H9 (cell line): ENCODE measurements at regions not wholly inside any gene's neighbourhood (a gene's known extent, or its start where the extent isn't known, plus 50 kb on each side); places are given as distances from the start of the nearest gene placed in this dataset.

Experiments used
- DNase-seq: peaks from one replicate; pipeline ENCODE4 v3.0.0-alpha.2; 2017
- H2AFZ ChIP-seq: one replicate; pipeline ENCODE4 v1.6.1; 2013; ENCODE audit warnings: mild to moderate bottlenecking, low read length, control low read depth, moderate library complexity
- H2AK5ac ChIP-seq: 2 replicates; pipeline ENCODE4 v1.6.1; 2013; ENCODE audit warnings: low read length, control low read depth, mixed read lengths; ENCODE audit not compliant: insufficient read length
- H2BK120ac ChIP-seq: one replicate; pipeline ENCODE4 v1.6.1; 2013; ENCODE audit warnings: low read depth, mild to moderate bottlenecking, low read length, control low read depth, inconsistent platforms; ENCODE audit not compliant: poor library complexity, severe bottlenecking
- H2BK12ac ChIP-seq: 2 replicates; pipeline ENCODE4 v1.6.1; 2013; ENCODE audit warnings: low read length, control low read depth, mixed read lengths, low read depth; ENCODE audit not compliant: insufficient read length
- H2BK15ac ChIP-seq: 2 replicates; pipeline ENCODE4 v1.6.1; 2013; ENCODE audit warnings: low read depth, low read length, control low read depth
- H2BK20ac ChIP-seq: one replicate; pipeline ENCODE4 v1.6.1; 2013; ENCODE audit warnings: low read depth, mild to moderate bottlenecking, low read length, control low read depth, inconsistent platforms; ENCODE audit not compliant: poor library complexity, severe bottlenecking
- H2BK5ac ChIP-seq: 2 replicates; pipeline ENCODE4 v1.6.1; 2013; ENCODE audit warnings: low read length, control low read depth, mixed read lengths; ENCODE audit not compliant: insufficient read length
- H3K14ac ChIP-seq: 2 replicates; pipeline ENCODE4 v1.6.1; 2013; ENCODE audit warnings: low read length, control low read depth; ENCODE audit not compliant: insufficient read depth
- H3K18ac ChIP-seq: 2 replicates; pipeline ENCODE4 v1.6.1; 2013; ENCODE audit warnings: low read depth, mild to moderate bottlenecking, mixed read lengths, low read length, control low read depth; ENCODE audit not compliant: insufficient read length
- H3K23ac ChIP-seq: 2 replicates; pipeline ENCODE4 v1.6.1; 2013; ENCODE audit warnings: low read length, control low read depth, mixed read lengths, low read depth; ENCODE audit not compliant: insufficient read length
- H3K23me2 ChIP-seq: 2 replicates; pipeline ENCODE4 v1.6.1; 2013; ENCODE audit warnings: low read depth, mild to moderate bottlenecking, mixed read lengths, low read length, control low read depth; ENCODE audit not compliant: insufficient read length, poor library complexity, severe bottlenecking
- H3K27ac ChIP-seq: 2 replicates; pipeline ENCODE4 v1.5.1; 2013; ENCODE audit warnings: low read length, control low read depth, mixed read lengths, low read depth; ENCODE audit not compliant: insufficient read length
- H3K27me3 ChIP-seq: 2 replicates; pipeline ENCODE4 v1.6.1; 2013; ENCODE audit warnings: low read length, control low read depth, inconsistent platforms; ENCODE audit not compliant: insufficient read depth
- H3K4ac ChIP-seq: 2 replicates; pipeline ENCODE4 v1.6.1; 2013; ENCODE audit warnings: low read depth, mild to moderate bottlenecking, control low read depth, inconsistent platforms, low read length, moderate library complexity
- H3K4me1 ChIP-seq: 2 replicates; pipeline ENCODE4 v1.6.1; 2013; ENCODE audit warnings: low read length, control low read depth, inconsistent platforms; ENCODE audit not compliant: insufficient read depth
- H3K4me2 ChIP-seq: 2 replicates; pipeline ENCODE4 v1.6.1; 2013; ENCODE audit warnings: low read length, control low read depth, mixed read lengths; ENCODE audit not compliant: insufficient read length, insufficient read depth
- H3K56ac ChIP-seq: 2 replicates; pipeline ENCODE4 v1.6.1; 2013; ENCODE audit warnings: low read depth, mild to moderate bottlenecking, mixed read lengths, low read length, control low read depth; ENCODE audit not compliant: insufficient read length
- H3K79me1 ChIP-seq: 2 replicates; pipeline ENCODE4 v1.6.1; 2013; ENCODE audit warnings: low read depth, mild to moderate bottlenecking, moderate library complexity, low read length, control low read depth, inconsistent platforms; ENCODE audit not compliant: insufficient read depth, poor library complexity, severe bottlenecking
- H3K79me2 ChIP-seq: 2 replicates; pipeline ENCODE4 v1.6.1; 2013; ENCODE audit warnings: low read length, control low read depth, inconsistent platforms; ENCODE audit not compliant: insufficient read depth
- H3K9ac ChIP-seq: 2 replicates; pipeline ENCODE4 v1.6.1; 2013; ENCODE audit warnings: low read length, control low read depth, mixed read lengths; ENCODE audit not compliant: insufficient read length; ENCODE audit errors: extremely low read depth
- H3K9me3 ChIP-seq: one replicate; pipeline ENCODE4 v1.6.1; 2013; ENCODE audit warnings: low read depth, low read length, inconsistent platforms; ENCODE audit not compliant: control insufficient read depth
- H3T11ph ChIP-seq: one replicate; pipeline ENCODE4 v1.6.1; 2013; ENCODE audit warnings: mild to moderate bottlenecking, low read length, control low read depth, inconsistent platforms
- H4K20me1 ChIP-seq: one replicate; pipeline ENCODE4 v1.6.1; 2013; ENCODE audit not compliant: control insufficient read depth, insufficient read length, insufficient read depth
- H4K5ac ChIP-seq: 2 replicates; pipeline ENCODE4 v1.6.1; 2013; ENCODE audit warnings: low read depth, mild to moderate bottlenecking, mixed read lengths, low read length, control low read depth; ENCODE audit not compliant: insufficient read length
- H4K8ac ChIP-seq: replicated peaks from 2 replicates; pipeline ENCODE4 v1.6.1; 2013; ENCODE audit warnings: low read length, control low read depth, mixed read lengths, low read depth; ENCODE audit not compliant: insufficient read length
- H4K91ac ChIP-seq: 2 replicates; pipeline ENCODE4 v1.6.1; 2013; ENCODE audit warnings: low read depth, mild to moderate bottlenecking, moderate library complexity, mixed read lengths, low read length, control low read depth; ENCODE audit not compliant: insufficient read length
- H3K27ac Mint-ChIP-seq, 3 experiments: 2 replicates in 2 of 3; 3 replicates in 1 of 3; pipeline ENCODE4 v1.8.0; 2020 to 2021; ENCODE audit warnings: mixed read lengths in 3 of 3, mild to moderate bottlenecking in 1 of 3, moderate library complexity in 1 of 3
- H3K27me3 Mint-ChIP-seq: 2 replicates; pipeline ENCODE4 v1.8.0; 2021; ENCODE audit warnings: low read depth, mild to moderate bottlenecking, moderate library complexity, mixed read lengths
- H3K36me3 Mint-ChIP-seq, 3 experiments: 2 replicates in 2 of 3; 3 replicates in 1 of 3; pipeline ENCODE4 v1.8.0; 2020 to 2021; ENCODE audit warnings: low read depth in 3 of 3, mixed read lengths in 3 of 3; ENCODE audit not compliant: insufficient read depth in 1 of 3
- H3K4me1 Mint-ChIP-seq, 2 experiments: 2 replicates each; pipeline ENCODE4 v1.8.0; 2020; ENCODE audit warnings: mixed read lengths in 2 of 2
- H3K4me3 Mint-ChIP-seq, 2 experiments: 2 replicates in 1 of 2; 3 replicates in 1 of 2; pipeline ENCODE4 v1.8.0; 2020 to 2021; ENCODE audit warnings: mild to moderate bottlenecking in 2 of 2, mixed read lengths in 2 of 2, moderate library complexity in 1 of 2
- H3K9me3 Mint-ChIP-seq, 2 experiments: 2 replicates in 1 of 2; 3 replicates in 1 of 2; pipeline ENCODE4 v1.8.0; 2020; ENCODE audit warnings: mild to moderate bottlenecking in 2 of 2, mixed read lengths in 2 of 2, moderate library complexity in 1 of 2
- WGBS: extraction: QIAGEN DNeasy Blood & Tissue Kit; methylation state at CpG from one replicate; pipeline ENCODE4 v1.1.7; 2013; ENCODE audit warnings: missing lambda C conversion rate, low lambda C conversion rate, mixed read lengths; ENCODE audit not compliant: insufficient read length; ENCODE audit errors: extremely low coverage; 5-methylcytosine and 5-hydroxymethylcytosine counted together
- TF ChIP-seq, protein P1 (sequence below): fragments of 200-600 bp; sonication (generic); conservative IDR thresholded peaks from 3 replicates; pipeline ENCODE4 v1.8.0; 2021; ENCODE audit warnings: antibody characterized with exemption, mild to moderate bottlenecking

GRCh38 chr3:43223670-43224364, 62.5 kb upstream of the SNRK start:
- Histone ChIP-seq H2AFZ (no peak overlapping the region), H2BK20ac (no peak overlapping the region), H3K23ac (no peak overlapping the region), H3K9ac (no peak overlapping the region), H3K4me1 (no peaks in the 10 kb centered on the region), H3K4ac (no peak overlapping the region), H3K79me2 (no peaks in the 10 kb centered on the region), H3K4me2 (no peak overlapping the region), H2BK120ac (no peak overlapping the region), H4K91ac (no peak overlapping the region), H2AK5ac (no peak overlapping the region), H4K20me1 (no peaks in the 10 kb centered on the region), H2BK12ac (no peak overlapping the region), H3K9me3 (no peaks in the 10 kb centered on the region), H2BK5ac (no peak overlapping the region), H3K14ac (no peak overlapping the region), H3K23me2 (no peaks in the 10 kb centered on the region), H3K18ac (no peak overlapping the region), H3K27me3 (no peaks in the 10 kb centered on the region), H4K8ac (no peak overlapping the region), H2BK15ac (no peak overlapping the region), H3T11ph (no peak overlapping the region), H3K56ac (no peak overlapping the region), H3K27ac (no peak overlapping the region), H3K79me1 (no peaks in the 10 kb centered on the region), H4K5ac (no peak overlapping the region)
- no peaks in the 10 kb centered on the region for H3K4me1 Mint-ChIP-seq
- TF ChIP-seq, protein P1, sequence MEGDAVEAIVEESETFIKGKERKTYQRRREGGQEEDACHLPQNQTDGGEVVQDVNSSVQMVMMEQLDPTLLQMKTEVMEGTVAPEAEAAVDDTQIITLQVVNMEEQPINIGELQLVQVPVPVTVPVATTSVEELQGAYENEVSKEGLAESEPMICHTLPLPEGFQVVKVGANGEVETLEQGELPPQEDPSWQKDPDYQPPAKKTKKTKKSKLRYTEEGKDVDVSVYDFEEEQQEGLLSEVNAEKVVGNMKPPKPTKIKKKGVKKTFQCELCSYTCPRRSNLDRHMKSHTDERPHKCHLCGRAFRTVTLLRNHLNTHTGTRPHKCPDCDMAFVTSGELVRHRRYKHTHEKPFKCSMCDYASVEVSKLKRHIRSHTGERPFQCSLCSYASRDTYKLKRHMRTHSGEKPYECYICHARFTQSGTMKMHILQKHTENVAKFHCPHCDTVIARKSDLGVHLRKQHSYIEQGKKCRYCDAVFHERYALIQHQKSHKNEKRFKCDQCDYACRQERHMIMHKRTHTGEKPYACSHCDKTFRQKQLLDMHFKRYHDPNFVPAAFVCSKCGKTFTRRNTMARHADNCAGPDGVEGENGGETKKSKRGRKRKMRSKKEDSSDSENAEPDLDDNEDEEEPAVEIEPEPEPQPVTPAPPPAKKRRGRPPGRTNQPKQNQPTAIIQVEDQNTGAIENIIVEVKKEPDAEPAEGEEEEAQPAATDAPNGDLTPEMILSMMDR = peak; percentile 52; the same call in 2 of the 3 replicates
- DNase-seq = no peak
- H3K4me3 Mint-ChIP-seq = no peak overlapping the region
- peaks cover 29 to 35% of the 10 kb centered on the region in 2 experiments for H3K9me3 Mint-ChIP-seq
- H3K36me3 Mint-ChIP-seq = peaks cover 10 to 22% (median 14%) of the 10 kb centered on the region in 3 experiments
- no CpG with 5 or more reads among the region's 3 CpGs for WGBS
- H3K27me3 Mint-ChIP-seq = peaks cover 7% of the 10 kb centered on the region
- H3K27ac Mint-ChIP-seq = no peak overlapping the region
